SK-N-SH (cell line): ENCODE measurements at regions not wholly inside any gene's neighbourhood (a gene's known extent, or its start where the extent isn't known, plus 50 kb on each side); places are given as distances from the start of the nearest gene placed in this dataset.

Experiments
- CTCF ChIA-PET: fragments of 300-600, 350-600 bp; formaldehyde crosslinking; extraction: SDS; loops from one replicate; lab custom pipeline; 2021; lab: Yijun Ruan, JAX
- POLR2A ChIA-PET: fragments of 350-600 bp; sonication (Branson Sonifier 250); formaldehyde crosslinking; extraction: SDS; loops from one replicate; lab custom pipeline; 2020; ENCODE audit warnings: antibody characterized with exemption, inconsistent platforms; lab: Yijun Ruan, JAX
- DNase-seq: peaks from one replicate; pipeline ENCODE4 v3.0.0; 2012
- H2AFZ ChIP-seq: fragments of 200-600 bp; sonication (generic); 2 replicates; pipeline ENCODE4 v1.8.1; 2016; ENCODE audit warnings: antibody characterized with exemption, mild to moderate bottlenecking, low read depth
- H3F3A ChIP-seq: fragments of 200-600 bp; sonication (generic); replicated peaks from 2 replicates; pipeline ENCODE3; 2016; ENCODE audit warnings: antibody characterized with exemption, mild to moderate bottlenecking; ENCODE audit not compliant: insufficient read depth
- H3K27ac ChIP-seq, 2 experiments: fragments of 200-500 bp in 1 of 2; fragments of 200-600 bp in 1 of 2; sonication (Bioruptor generic) in 1 of 2; sonication (generic), shearing (Covaris generic) in 1 of 2; 2 replicates each; pipeline versions ENCODE4 v1.5.1 to v1.6.1; 2014 to 2016; ENCODE audit warnings: low read depth in 2 of 2, inconsistent platforms in 1 of 2, low read length in 1 of 2, mild to moderate bottlenecking in 1 of 2, mixed read lengths in 1 of 2
- H3K27me3 ChIP-seq: fragments of 200-600 bp; sonication (generic), shearing (Covaris generic); 2 replicates; pipeline ENCODE4 v1.6.1; 2016; ENCODE audit warnings: mixed run types; ENCODE audit not compliant: insufficient read depth
- H3K36me3 ChIP-seq, 2 experiments: fragments of 200-500 bp in 1 of 2; fragments of 200-600 bp in 1 of 2; sonication (Bioruptor generic) in 1 of 2; sonication (generic) in 1 of 2; replicated peaks in 1 of 2; 2 replicates each; pipeline versions ENCODE3 to v1.5.1; 2014 to 2016; ENCODE audit warnings: low read length in 1 of 2, mild to moderate bottlenecking in 1 of 2; ENCODE audit not compliant: insufficient read depth in 2 of 2, control insufficient read depth in 1 of 2
- H3K4me1 ChIP-seq, 2 experiments: fragments of 200-500 bp in 1 of 2; fragments of 200-600 bp in 1 of 2; sonication (Bioruptor generic) in 1 of 2; sonication (generic), shearing (Covaris generic) in 1 of 2; 2 replicates each; pipeline versions ENCODE4 v1.5.1 to v1.6.1; 2014 to 2016; ENCODE audit warnings: low read depth in 1 of 2, low read length in 1 of 2, mixed run types in 1 of 2; ENCODE audit not compliant: insufficient read depth in 2 of 2, control insufficient read depth in 1 of 2
- H3K4me2 ChIP-seq: fragments of 200-600 bp; sonication (generic), shearing (Covaris generic); 2 replicates; pipeline ENCODE4 v1.6.1; 2017; ENCODE audit warnings: mixed run types
- H3K4me3 ChIP-seq, 2 experiments: fragments of 200-500 bp in 1 of 2; fragments of 200-600 bp in 1 of 2; sonication (Bioruptor generic) in 1 of 2; sonication (generic), shearing (Covaris generic) in 1 of 2; 2 replicates each; pipeline versions ENCODE4 v1.5.1 to v1.8.1; 2014 to 2016; ENCODE audit warnings: low read depth in 2 of 2, inconsistent platforms in 1 of 2, low read length in 1 of 2, mild to moderate bottlenecking in 1 of 2, mixed read lengths in 1 of 2, moderate library complexity in 1 of 2
- H3K79me2 ChIP-seq: fragments of 200-600 bp; sonication (generic); 2 replicates; pipeline ENCODE4 v1.8.1; 2017; ENCODE audit warnings: mild to moderate bottlenecking; ENCODE audit not compliant: insufficient read depth
- H3K9ac ChIP-seq: fragments of 200-600 bp; sonication (generic); 2 replicates; pipeline ENCODE4 v1.6.1; 2017; ENCODE audit warnings: mixed run types
- H3K9me2 ChIP-seq: fragments of 200-600 bp; sonication (generic); 2 replicates; pipeline ENCODE4 v1.6.1; 2017; ENCODE audit warnings: mixed run types
- H3K9me3 ChIP-seq: fragments of 200-600 bp; sonication (generic); 2 replicates; pipeline ENCODE4 v1.6.1; 2017; ENCODE audit warnings: mixed run types, mild to moderate bottlenecking, moderate library complexity
- H4K20me1 ChIP-seq: fragments of 200-600 bp; sonication (generic); 2 replicates; pipeline ENCODE4 v1.6.1; 2017; ENCODE audit warnings: mild to moderate bottlenecking, mixed run types; ENCODE audit not compliant: insufficient read depth
- JUND ChIP-seq: IDR thresholded peaks from 2 replicates; pipeline ENCODE4 v1.4.0; 2012
- MEF2A ChIP-seq: IDR thresholded peaks from 2 replicates; pipeline ENCODE4 v1.4.0; 2012; ENCODE audit warnings: low read depth, borderline replicate concordance
- NFIC ChIP-seq: IDR thresholded peaks from 2 replicates; pipeline ENCODE4 v1.4.0; 2012; ENCODE audit warnings: borderline replicate concordance
- RCOR1 ChIP-seq: fragments of 150-350 bp; IDR thresholded peaks from 2 replicates; pipeline ENCODE4 v1.6.1; 2017; ENCODE audit warnings: antibody characterized with exemption, low read length
- REST ChIP-seq: IDR thresholded peaks from 2 replicates; pipeline ENCODE4 v1.6.1; 2012; ENCODE audit warnings: mild to moderate bottlenecking, low read depth, low read length, moderate library complexity
- RFX5 ChIP-seq: IDR thresholded peaks from 2 replicates; pipeline ENCODE4 v1.6.1; 2012; ENCODE audit warnings: mild to moderate bottlenecking, improper control_type of control experiment, low read length
- ZBTB33 ChIP-seq: IDR thresholded peaks from 2 replicates; pipeline ENCODE4 v1.4.0; 2012; ENCODE audit warnings: low read depth, borderline replicate concordance
- WGBS: methylation state at CpG from one replicate; pipeline ENCODE4 v1.1.6; 2017; ENCODE audit warnings: low lambda C conversion rate; 5-methylcytosine and 5-hydroxymethylcytosine counted together

- H3K79me2 ChIP-seq = no peaks in the 10 kb centered on the region
- H3K27ac ChIP-seq = no peak overlapping the region
- no peaks in the 10 kb centered on the region for H3F3A ChIP-seq
- 57% methylated on average over 6 of the region's 6 CpGs for WGBS
- DNase-seq = no peak
- no peaks in the 10 kb centered on the region for H3K9me3 ChIP-seq
- no peaks in the 10 kb centered on the region for H3K9me2 ChIP-seq
- H4K20me1 ChIP-seq = no peaks in the 10 kb centered on the region
- peaks cover 0 to 18% of the 10 kb centered on the region in 2 experiments; a peak in 1 of 4 replicates for H3K4me1 ChIP-seq
- H3K9ac ChIP-seq = no peak overlapping the region
- H3K27me3 ChIP-seq = no peaks in the 10 kb centered on the region
- H2AFZ ChIP-seq = no peak overlapping the region
- no peaks in the 10 kb centered on the region for H3K36me3 ChIP-seq
- no peak overlapping the region for H3K4me3 ChIP-seq
- no peak overlapping the region for H3K4me2 ChIP-seq
- CTCF ChIA-PET = interaction anchor here (2.6 kb wide), 1 partner anchor 417 kb away, joined by 6 read pairs; no protein-coding TSS in a partner anchor
- TF ChIP-seq RFX5 (no peak), NFIC (no peak)
- TF ChIP-seq, all 33 proteins: peak for 0
- POLR2A ChIA-PET = no interaction called here
Observed at GRCh38 chr20:48203252-48203651, 418.0 kb upstream of the SULF2 start.

DNA sequence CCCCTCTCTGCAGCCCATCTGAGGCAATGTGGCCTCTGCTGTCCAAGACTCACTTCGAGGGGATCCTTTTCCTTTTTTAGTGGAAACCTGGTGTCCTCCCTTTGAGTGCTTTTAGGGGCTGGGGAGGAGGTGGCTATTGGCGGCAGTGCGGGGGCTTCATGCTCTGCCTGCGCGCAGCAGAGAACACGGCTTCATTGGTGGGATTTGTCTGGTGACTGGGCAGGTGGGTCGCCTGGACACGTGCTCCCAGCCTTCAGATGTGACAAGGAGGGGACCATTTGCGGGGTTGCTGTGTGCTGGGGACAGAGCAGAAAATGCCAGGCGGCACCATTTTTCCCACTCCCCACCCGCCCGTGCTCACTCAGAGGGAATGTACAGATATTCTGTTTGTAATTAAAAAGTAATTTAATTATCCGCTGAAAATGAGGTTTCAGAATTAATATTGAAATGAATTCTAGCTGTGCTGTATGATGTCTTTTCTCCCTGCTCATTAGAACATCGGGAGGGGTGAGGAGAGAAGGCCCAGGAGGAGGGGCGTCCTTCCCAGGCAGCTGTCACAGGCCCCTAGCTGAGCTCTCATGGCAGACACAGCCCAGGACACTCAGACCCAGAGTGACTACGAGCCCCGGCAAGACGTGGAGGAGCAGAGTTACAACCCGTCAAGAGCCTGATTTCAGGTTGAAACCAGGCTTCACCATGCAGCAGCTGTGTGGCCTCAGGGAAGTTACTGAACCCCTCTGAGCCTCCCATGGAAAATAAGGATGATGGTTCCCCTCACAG, 417.2 kb upstream of the SULF2 start:
- Histone ChIP-seq H3K4me3 (no peak overlapping the region), H3K4me2 (no peak overlapping the region), H3F3A (no peaks in the 10 kb centered on the region), H4K20me1 (no peaks in the 10 kb centered on the region), H3K9me2 (no peaks in the 10 kb centered on the region), H3K36me3 (no peaks in the 10 kb centered on the region), H2AFZ (no peak overlapping the region), H3K9me3 (no peaks in the 10 kb centered on the region), H3K4me1 (peaks cover 0 to 18% of the 10 kb centered on the region in 2 experiments; a peak in 1 of 4 replicates)
- 58% methylated on average over 13 of the region's 19 CpGs for WGBS
- peak; percentile 50 for DNase-seq
- no peak for TF ChIP-seq REST
- no peak for TF ChIP-seq MEF2A
- no peak for TF ChIP-seq ZBTB33
- no peak for TF ChIP-seq JUND
- no peak for TF ChIP-seq RCOR1
- TF ChIP-seq RFX5 = no peak
- TF ChIP-seq, all 33 proteins: peak for 0
- Histone ChIP-seq H3K27me3 (no peaks in the 10 kb centered on the region), H3K79me2 (no peaks in the 10 kb centered on the region), H3K27ac (no peak overlapping the region), H3K9ac (no peak overlapping the region)
- ChIA-PET POLR2A (no interaction called here), CTCF (interaction anchor here (2.6 kb wide), 1 partner anchor 418 kb away, joined by 6 read pairs; no protein-coding TSS in a partner anchor)
